H54 (cell line): ENCODE measurements at regions not wholly inside any gene's neighbourhood (a gene's known extent, or its start where the extent isn't known, plus 50 kb on each side); places are given as distances from the start of the nearest gene placed in this dataset.
"Not testable (repeated sequence)": the region's sequence is repeated elsewhere in the genome, so short reads cannot be mapped to it uniquely, and the experiment has no call there.

Source experiments
- DNase-seq: peaks from one replicate; pipeline ENCODE4 v3.0.0; 2011; ENCODE audit warnings: low spot score, mixed read lengths; ENCODE audit not compliant: insufficient read length
- FAIRE-seq: peaks from 3 replicates; lab custom pipeline; 2011; peaks lifted over from hg19 to GRCh38; lab: Jason Lieb, UNC
- POLR2A ChIP-seq: IDR thresholded peaks from 2 replicates; pipeline ENCODE4 v1.6.1; 2011; ENCODE audit warnings: low read depth, mild to moderate bottlenecking, low read length

DNA sequence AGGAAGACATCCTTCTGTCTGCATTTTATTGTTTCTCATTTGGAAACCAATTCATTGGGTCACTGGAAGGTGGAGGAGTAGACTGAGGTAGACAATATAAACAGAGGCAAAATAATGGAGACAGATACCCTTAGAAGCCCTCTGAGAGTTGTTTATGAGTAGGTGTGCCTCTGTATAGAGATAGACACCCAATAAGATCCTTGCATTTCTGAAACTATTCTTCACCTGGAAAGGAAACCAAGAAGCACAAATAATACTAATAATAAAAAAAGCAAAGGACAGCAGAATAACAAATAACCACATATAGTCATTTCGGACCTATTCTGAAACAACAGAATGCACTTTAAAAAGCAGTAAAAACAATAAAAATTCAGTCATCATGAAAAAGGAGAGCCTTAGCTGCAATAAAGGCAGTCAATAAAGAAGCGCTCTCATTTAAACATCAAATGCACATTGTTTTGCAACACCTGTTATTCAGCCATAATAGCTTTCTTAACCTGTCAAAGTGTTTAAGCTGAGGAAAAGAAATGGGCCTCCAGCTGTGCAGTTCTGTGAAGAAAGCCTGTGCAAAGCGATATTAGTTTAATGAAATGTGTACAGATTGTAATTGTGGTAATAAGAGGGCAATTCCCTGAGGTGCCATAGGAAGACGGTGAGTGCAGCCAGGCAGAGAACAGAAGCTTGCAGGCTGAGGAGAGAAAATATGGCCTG is 904.2 kb downstream of the STPG2 start:
- FAIRE-seq (no peak), DNase-seq (no peak)
- TF ChIP-seq POLR2A, result no peak

DNA sequence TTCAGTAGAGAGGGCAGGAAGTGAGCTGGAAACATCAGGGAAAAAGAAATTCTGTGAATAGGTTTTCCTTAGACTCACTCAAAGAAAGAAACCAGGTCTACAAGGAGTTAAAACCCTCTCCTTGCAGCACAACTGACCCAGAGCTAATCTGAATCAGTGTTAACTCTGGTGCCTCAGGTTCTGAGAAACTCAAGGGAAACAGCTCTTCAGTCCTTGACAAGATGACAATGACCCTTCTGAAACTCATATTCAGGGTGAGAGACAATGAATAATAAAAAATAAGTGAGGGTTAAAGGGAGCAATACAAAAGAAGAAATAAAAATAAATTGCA is 903.6 kb downstream of the STPG2 start:
- FAIRE-seq (no peak), DNase-seq (no peak)
- TF ChIP-seq POLR2A, result no peak

DNA sequence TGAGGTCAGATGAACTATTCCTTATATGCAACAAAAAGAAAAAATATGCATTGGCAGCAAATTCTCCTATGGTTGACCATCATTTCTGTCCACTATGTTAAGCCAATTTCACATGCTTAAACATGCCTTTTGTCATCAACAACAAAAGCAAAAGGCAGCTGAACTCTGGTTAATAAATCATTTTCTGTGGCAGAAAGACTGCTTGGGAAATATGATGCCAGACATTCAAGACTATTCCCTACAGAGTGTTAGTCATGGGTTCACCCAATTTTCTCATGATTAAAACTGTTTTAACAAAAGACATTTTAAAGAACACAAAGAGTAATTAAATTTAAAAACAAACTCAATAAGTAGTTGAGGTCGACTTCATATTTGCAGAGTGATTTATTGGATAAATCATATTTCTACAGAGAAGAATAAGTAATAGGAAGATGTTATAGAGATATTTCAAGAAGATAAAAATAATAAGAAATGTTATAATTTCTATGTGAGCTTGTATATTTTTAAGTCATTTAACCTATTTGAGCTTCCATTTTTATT is 890.6 kb downstream of the STPG2 start:
- no peak for TF ChIP-seq POLR2A
- FAIRE-seq (no peak), DNase-seq (no peak)

DNA sequence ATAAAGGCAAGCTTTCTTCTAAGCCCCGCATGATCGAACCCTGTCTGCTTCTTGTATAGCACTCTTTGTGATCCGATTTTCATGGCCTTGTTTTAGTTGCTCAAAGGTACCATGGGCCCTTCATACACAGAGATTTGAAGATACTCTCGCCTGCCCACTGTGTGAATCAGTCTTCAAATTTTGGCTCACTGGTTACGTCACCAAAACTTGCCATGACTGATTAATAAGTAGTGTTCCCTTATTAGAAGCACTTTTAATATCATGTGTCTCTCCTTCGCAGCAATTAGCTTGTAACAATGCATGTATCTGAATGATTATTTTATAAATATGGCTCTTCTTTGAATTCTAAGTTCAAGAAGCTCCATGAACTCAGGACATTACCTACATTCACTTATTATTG is 880.5 kb downstream of the STPG2 start:
- FAIRE-seq (no peak), DNase-seq (no peak)
- TF ChIP-seq POLR2A, result no peak

DNA sequence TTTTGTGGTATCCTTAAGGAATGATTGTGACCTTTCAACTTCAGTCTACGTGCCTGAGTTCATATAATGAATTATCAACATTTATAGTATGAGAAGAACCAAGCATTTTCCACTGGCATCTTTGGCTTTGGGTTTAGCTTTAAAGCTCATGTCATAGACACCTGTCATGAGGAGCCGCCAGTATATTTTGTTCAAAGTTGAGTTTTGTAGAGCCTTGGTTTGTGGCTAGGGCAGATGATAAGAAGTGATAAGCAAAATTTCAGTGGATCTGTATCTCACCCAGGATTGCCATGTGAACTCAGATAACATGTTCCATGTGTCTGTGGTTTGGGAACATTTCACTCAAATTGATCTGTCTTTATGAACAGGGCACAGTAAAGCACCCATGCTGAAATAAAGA is 873.2 kb downstream of the STPG2 start:
- DNase-seq (no peak), FAIRE-seq (no peak)
- TF ChIP-seq POLR2A, result no peak

GRCh38 chr4:97279391-97279790 is 863.9 kb downstream of the STPG2 start:
- FAIRE-seq (no peak), DNase-seq (no peak)
- no peak for TF ChIP-seq POLR2A

DNA sequence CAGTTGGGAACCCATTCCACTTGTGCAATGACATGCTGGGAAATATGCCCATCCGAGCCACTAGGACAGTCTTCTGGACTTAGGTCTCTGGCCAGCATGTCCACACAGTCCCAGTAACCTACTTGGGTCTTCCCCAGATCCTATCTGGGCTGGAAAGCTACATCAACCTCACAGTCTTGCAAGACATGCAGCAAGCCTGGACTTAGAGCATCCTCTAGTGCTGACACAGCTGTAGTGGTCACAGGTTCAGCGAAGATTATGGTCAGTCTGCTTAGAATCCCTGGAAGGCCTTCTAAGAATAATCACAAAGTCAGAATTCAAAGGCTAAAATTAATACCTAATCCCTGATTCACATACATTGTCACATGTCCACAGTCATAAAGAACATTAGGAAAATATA is 842.7 kb downstream of the STPG2 start:
- FAIRE-seq (no peak), DNase-seq (no peak)
- TF ChIP-seq POLR2A, result no peak

DNA sequence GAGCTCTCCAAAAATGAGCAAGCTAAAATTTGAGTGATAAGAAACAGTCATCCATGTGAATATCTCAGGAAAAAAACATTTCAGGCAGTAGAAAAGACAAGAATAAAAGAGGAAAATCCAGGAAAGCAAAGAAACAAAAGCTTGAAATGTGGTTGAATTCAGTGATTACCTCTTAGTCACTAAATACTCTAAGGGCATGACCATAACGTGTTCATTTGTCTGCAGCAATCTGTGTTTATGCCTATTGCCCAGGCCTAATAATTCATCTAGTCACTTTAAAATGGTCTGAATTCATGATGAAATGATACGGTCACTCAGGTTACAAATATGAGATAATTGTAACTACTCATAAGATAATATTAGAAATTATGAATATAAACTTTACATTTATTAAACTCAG is 837.9 kb downstream of the STPG2 start:
- FAIRE-seq, result no peak
- no peak for DNase-seq
- TF ChIP-seq POLR2A, result no peak

DNA sequence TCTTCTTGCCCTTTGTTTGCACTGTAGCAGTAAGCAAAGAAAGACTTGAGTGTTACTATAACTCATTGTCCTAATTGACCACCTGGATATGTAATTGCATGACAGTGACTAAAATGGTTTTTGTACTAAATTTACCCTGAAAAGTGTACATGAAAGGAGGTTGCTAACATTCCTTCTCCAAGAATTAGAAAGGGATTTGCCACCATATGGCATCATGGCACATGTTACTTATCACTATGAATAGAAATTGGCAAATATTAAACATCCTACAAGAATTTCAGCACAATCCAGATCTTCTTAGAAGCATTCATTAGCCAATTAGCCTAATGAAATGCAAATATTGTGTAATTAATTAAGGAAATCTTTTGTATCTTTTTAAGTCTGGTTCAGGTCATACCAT is 834.2 kb downstream of the STPG2 start:
- TF ChIP-seq POLR2A, result no peak
- DNase-seq (no peak), FAIRE-seq (no peak)

- TF ChIP-seq POLR2A, result no peak
- DNase-seq (no peak), FAIRE-seq (no peak)
These were observed 826.1 kb downstream of the STPG2 start for GRCh38 chr4:97317201-97317600.

- no peak for DNase-seq
- FAIRE-seq, result no peak
- TF ChIP-seq POLR2A, result no peak
These were observed 825.6 kb downstream of the STPG2 start for GRCh38 chr4:97317671-97318070.

- not testable (repeated sequence) for DNase-seq, FAIRE-seq
These were observed 817.5 kb downstream of the STPG2 start for GRCh38 chr4:97325751-97326150.

GRCh38 chr4:97330917-97331316 is 812.4 kb downstream of the STPG2 start:
- FAIRE-seq (no peak), DNase-seq (no peak)

GRCh38 chr4:97334348-97334747 is 808.9 kb downstream of the STPG2 start:
- FAIRE-seq (no peak), DNase-seq (no peak)
- no peak for TF ChIP-seq POLR2A

More at GRCh38 chr4:97330917-97331316, 812.4 kb downstream of the STPG2 start:
- no peak for TF ChIP-seq POLR2A

GRCh38 chr4:97349468-97350186 is 793.6 kb downstream of the STPG2 start:
- FAIRE-seq, result no peak
- TF ChIP-seq POLR2A, result no peak
- no peak for DNase-seq
